ENCODE measurements at regions not wholly inside any gene's neighbourhood (a gene's known extent, or its start where the extent isn't known, plus 50 kb on each side); places are given as distances from the start of the nearest gene placed in this dataset.

DNA sequence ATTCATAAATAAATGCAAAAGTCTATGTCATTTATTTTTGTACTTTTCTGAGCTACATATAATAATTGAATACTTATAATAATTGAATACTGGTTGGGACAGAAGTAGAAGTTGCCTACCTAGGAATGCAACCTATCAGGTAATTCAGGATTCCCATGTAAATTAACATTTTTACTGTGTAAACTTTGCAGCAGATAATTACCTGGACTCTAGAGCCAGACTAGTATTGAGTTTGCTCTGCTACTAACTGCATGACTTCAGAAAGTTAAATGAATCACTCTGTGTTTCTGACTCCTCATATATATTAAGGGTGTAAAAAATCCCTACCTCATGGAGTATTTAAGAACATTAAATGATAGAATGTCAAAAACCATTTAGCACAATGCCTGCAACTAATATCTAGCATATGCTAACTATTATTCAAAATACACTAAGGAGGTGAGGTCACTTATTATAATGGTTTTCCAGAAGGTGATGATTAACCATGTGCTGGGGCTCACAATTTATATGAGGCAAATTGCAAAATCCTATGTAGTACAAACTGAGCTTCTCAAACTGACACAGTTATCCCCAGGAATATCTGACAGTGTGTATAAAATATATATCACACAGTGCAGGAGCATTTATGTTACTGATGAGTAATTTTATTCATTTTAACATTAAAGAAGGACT, 138.1 kb upstream of the ANO3 start:
- TF ChIP-seq, protein P1, sequence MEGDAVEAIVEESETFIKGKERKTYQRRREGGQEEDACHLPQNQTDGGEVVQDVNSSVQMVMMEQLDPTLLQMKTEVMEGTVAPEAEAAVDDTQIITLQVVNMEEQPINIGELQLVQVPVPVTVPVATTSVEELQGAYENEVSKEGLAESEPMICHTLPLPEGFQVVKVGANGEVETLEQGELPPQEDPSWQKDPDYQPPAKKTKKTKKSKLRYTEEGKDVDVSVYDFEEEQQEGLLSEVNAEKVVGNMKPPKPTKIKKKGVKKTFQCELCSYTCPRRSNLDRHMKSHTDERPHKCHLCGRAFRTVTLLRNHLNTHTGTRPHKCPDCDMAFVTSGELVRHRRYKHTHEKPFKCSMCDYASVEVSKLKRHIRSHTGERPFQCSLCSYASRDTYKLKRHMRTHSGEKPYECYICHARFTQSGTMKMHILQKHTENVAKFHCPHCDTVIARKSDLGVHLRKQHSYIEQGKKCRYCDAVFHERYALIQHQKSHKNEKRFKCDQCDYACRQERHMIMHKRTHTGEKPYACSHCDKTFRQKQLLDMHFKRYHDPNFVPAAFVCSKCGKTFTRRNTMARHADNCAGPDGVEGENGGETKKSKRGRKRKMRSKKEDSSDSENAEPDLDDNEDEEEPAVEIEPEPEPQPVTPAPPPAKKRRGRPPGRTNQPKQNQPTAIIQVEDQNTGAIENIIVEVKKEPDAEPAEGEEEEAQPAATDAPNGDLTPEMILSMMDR (optimal IDR thresholded peaks at IDR 0.05 in 1 of 3, IDR thresholded peaks at IDR 0.05 in 1 of 3, conservative IDR thresholded peaks at IDR 0.05 in 1 of 3; ENCODE audit: extremely low read depth in 1 of 3, insufficient read depth in 2 of 3, low read length in 3 of 3) = no peak
- TF ChIP-seq EZH2 (IDR thresholded peaks at IDR 0.05; ENCODE audit: low read length) = no peak

Measured in keratinocyte (primary cell).